HG03103 (cell line): ENCODE measurements at regions not wholly inside any gene's neighbourhood (a gene's known extent, or its start where the extent isn't known, plus 50 kb on each side); places are given as distances from the start of the nearest gene placed in this dataset.
"Not testable (repeated sequence)": the region's sequence is repeated elsewhere in the genome, so short reads cannot be mapped to it uniquely, and the experiment has no call there.

ENCODE experiments used
- ATAC-seq: cut with Tn5 transposase; IDR thresholded peaks from one replicate; pipeline ENCODE4 v1.9.1; 2021; ENCODE audit warnings: low read depth; ENCODE audit not compliant: unreplicated experiment

DNA sequence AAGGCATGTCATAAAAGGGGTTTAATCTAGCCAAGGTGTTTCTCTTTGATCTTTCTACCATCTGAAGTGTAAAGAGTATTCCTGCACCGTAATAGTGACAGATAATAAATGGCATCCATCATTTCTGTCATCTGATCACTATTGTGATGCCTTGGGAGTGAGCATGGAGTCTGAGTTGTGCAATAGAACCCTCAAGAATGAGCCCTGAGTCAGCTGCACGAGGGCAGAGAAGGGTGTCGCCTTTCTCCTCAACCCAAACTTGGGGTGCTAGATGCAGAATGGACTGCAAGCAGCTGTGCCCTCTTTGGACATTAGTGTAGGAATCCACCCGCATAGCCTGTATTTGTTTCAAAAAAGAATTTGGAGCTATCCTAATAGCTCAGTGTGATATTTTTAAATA is 115.2 kb downstream of the ZNF37A start:
- no peak for ATAC-seq

DNA sequence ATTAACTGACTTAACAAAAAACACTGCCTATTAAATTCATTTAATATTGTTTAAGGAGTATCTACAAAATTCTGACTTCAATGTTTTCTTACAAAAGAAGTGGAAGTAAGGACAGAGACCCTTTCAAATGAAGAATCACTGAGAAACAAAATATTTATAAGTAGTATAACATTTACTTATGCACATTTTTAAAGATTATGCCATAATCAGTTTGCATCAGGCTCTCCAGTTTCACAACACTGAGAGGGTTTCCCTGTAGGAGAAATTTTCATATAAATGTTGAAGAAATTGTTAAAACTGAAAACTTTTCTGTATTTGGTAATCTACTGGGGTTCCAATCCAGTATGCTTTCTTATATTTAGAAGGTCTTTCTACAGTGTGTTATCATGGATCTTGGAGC is 115.6 kb downstream of the ZNF37A start:
- ATAC-seq, result not testable (repeated sequence)

DNA sequence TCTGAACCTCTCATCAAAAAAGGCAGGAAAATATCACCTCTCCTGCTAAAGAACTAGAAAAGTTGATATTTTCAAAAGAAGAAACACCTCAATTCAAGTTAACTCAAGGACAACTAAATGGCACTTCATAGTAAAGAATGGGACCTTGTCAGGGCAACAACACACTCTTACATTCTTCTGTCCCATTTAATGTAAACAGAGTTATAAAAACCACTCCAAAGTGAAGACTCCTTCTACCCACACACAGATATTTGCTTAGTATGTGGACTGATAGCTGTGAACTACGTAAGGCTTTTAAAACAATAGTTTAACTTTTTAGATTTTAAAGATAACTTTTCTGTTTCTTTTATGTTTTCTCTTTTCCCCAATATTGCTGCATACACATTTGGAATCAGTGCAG is 118.3 kb downstream of the ZNF37A start:
- no peak for ATAC-seq

DNA sequence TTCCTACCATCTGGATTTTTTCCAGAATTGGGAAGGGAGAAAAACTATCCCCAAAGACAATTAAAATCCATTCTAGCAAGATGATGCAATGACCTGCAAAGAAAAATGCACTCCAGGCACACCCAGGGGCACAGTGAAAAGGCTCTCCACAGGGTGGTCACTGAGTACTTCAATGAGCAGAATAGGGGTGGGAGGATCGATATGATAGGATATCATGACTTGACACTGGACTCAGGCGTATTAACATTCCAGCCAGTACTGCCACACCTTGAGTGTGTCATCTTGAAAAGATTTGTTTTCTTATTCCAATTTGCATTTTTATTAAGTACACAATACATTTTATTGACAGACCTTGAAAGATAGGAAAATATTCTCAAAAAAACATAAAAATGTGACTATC is 132.2 kb downstream of the ZNF37A start:
- ATAC-seq, result no peak

DNA sequence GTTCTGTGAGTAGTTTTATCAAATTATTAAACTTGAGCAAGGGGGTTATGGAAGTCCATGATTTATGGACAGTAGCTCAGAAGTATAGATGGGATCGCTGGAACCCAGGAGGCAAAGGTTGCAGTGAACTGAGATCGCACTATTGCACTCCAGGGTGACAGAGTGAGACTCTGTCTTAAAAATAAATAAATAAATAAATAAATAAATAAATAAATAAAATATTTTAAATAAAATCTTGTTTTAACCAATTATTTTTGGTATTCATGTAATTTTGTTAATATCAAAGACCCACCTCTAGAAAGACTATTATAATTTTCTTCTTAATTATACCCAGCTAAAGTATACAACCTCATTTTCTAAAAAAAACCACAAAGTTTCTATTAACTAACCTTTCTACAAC is 134.3 kb downstream of the ZNF37A start:
- no peak for ATAC-seq

DNA sequence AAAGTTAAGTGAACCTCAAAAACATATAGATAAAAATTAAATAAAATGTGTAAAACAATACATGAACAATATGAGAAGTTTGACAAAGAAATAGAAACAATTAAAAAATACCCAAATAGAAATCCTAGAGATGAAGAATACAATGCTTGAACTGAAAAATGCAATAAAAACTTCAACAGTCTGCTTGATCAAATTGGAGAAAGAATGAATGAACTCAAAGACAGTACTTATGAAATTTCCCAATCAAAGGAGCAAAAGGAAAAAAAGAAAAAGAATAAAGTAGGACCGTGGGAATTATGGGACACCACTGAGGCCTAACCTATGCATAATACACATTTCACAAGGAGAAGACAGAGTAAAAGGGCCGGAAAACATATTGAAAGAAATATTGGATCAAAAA is 144.3 kb downstream of the ZNF37A start:
- ATAC-seq, result not testable (repeated sequence)

DNA sequence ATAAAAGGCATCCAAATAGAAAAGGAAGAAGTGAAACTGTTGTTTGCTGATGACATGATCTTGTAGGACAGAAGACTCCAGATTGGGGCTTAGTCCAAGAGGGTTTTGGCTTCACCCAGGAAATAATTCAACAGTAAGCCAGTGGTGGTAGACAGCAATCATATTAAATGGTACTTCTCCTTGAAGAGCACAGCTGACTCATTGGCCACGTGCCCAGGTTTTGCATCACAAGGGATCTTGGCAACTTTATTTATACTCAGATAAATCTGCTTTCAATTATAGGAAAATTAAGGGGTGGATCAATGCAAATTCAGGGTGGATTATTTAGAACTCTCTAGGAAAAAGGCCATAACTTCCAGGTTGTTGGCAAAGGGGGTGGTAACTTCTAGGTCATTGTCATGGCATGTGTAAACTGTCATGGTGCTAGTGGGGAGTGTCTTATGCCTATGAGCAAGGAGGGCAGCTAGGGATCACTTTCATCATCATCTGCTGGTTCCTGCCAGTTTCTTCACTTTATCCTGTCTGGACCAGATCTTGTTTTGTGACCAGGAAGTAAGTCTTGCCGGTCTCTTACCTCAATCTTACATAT is 148.0 kb downstream of the ZNF37A start:
- ATAC-seq, result not testable (repeated sequence)

DNA sequence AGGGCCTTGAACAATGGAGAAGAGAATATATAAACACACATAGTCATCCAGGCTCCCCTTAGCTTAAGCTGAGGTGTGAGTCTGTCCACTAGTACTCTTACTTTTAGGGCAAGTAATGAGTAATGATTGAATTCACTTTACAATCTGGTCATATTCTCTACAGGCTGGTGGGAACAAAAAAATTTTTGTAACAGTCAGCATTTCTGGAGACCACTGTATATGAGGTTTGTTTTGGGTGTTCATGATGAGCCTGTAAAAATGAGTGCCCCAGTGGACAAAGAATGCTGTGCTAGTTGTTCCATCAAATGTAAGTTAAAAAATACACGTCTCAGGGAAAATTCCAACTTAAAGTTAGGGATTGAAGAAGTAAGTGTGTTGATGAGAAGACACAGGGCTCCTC is 154.0 kb downstream of the ZNF37A start:
- not testable (repeated sequence) for ATAC-seq

DNA sequence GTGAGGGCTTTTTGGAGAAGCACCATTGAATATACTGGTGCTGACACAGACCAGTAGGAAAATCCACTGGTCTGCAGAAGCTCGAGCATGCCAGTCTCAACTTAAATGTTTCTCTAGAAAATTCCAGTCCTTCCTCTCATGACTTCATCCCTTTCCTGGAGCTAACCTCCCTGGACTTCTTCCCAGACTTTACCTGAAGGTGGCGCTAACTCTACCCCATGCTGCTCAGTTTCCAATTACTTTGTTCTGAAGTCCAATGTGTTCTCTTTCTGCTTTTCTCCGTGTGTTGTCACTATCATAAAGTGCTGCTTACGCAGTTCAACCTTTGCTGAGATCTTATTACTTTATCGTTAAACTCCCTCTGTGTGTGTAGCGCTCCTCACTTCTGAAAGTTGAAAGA is 158.4 kb downstream of the ZNF37A start:
- ATAC-seq, result not testable (repeated sequence)

DNA sequence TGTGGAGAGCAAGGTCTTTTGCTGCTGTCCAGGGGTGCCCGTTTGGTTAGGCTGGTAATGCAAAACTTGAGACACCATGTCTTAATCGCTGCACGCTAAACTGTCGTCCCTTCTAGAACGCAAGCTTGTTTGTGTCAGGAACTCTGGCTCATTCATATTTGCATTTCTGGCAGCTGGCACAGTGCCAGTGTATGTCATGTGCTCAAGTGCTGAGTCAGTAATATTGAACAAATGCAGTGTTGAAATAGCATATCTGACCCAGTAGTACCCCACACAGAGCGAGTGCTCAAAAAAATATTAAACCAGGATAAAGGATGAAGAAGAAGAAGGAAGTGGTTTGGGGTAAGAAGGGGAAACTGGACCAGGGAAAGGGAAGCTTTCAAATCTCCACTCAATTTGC is 173.4 kb downstream of the ZNF37A start:
- not testable (repeated sequence) for ATAC-seq

DNA sequence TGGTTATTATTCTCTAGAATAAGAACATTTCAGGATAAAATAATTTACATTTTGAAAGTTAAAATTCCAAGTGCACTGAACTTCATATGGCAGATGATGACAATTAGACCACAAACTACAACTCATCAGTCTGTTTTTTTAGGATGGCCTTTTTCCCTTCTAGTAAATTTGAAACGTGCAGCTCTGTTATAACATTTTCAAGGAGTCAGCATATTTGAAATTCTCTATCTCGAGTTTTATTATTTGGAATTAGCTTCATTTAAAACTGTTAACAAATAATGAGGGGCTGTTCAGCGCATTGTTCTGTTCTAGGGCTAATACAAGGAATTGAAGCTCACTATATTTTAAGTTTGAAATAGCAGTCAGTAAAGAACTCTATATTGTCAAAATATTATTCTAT is 176.9 kb downstream of the ZNF37A start:
- not testable (repeated sequence) for ATAC-seq

DNA sequence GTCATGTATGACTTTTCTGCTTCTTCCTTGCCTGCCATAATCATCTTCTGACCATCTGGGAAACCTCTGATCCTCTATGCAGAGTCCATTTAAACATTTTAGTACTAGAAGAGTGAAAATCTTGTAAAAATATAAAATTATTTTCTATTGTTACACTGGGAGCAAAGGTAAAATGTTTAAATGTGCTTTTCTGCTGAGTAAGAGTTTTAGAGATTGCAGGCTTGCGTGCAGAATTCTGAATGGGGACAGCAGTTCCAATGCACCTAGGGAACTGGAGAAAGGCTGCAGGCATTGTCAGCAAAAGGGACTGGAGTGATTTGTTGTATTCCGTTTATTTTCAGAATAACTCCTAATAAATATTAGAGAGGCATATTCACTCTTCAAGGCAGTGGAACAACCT is 180.7 kb downstream of the ZNF37A start:
- not testable (repeated sequence) for ATAC-seq

DNA sequence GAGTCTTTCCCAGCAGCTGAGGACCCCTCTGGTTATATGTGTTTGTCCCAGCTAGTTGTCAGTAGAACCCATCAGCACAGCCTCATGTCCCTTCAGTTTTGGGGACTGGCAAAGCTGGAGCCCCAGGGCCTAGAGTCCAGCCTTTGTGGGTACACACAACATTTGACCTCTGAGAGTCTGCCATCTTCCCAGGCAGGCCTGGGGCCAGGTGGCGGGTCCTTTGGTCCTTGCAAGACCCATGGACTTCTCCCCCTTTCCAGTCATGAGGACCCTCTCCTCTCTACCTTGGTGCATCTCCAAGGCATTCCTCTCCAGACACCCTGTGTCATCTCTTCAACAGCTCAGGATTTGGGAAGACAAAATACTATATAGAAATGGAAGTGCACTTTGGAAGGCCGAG is 198.4 kb downstream of the ZNF37A start:
- ATAC-seq, result not testable (repeated sequence)

DNA sequence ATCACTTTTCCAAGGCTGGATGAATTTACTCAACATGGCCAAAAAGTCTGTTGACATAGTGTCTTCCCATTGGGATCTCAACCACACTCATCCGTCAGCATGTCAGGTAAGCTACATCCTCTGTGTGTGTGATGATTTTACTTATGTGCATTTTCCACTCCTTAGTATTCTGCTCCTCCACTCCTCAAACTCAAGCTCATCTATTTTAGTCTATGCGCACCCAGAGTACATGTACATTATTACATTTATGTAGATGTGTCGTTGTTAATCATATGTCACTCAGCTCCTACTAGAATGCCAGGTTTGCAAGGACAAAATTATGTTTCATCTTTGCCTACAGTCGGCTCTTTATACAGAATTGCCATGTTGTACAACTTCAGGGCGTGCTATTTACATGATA is 216.0 kb downstream of the ZNF37A start:
- not testable (repeated sequence) for ATAC-seq

DNA sequence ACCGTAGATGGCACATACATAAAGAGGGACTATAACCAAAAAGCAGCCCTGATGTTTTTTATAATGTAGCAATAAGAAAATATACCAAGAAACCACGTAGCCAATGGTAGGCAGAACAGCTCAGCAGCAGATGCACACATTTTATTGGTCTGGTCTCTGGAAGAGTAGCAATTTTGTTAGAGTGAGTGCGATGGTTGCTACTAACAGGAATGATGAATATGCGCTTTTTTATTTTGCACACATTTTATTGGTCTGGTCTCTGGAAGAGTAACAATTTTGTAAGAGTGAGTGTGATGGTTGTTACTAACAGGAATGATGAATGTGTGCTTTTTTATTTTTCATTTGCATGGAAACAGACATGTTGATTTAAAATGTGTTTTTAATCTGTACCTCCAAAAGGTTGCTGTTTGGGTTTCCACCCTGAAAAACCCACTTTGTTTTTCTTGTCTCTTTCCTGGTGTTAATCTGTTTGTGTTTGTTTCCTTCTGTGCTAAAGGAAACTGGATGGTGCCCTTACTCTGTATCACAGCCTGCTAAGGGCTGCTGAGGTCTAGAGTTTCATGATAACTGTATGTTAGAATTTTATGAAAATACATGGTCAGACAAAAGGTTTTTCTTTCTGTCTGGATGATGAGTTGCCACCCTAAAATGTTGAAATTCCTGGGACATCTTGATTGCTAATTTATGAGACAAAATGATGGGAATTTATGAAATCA is 221.1 kb downstream of the ZNF37A start:
- not testable (repeated sequence) for ATAC-seq

DNA sequence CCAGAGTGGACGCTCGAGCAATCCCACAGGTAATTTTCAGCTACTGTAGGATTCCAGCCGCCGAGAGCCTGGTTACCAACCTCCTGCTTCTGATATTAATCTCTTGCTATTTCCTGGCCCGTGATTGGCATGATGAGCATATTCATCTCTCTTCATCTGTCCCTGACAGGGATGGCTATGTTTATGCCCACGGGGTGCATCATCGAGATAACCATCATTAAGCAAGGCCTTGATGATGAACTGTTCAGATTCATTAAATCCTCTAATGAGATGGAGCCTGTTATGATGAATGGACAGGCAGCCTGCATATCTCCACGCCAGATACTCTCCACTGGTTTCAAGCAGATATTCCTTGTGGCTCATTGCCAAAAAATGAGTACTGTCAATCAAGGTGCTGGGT is 227.3 kb downstream of the ZNF37A start:
- ATAC-seq, result not testable (repeated sequence)

DNA sequence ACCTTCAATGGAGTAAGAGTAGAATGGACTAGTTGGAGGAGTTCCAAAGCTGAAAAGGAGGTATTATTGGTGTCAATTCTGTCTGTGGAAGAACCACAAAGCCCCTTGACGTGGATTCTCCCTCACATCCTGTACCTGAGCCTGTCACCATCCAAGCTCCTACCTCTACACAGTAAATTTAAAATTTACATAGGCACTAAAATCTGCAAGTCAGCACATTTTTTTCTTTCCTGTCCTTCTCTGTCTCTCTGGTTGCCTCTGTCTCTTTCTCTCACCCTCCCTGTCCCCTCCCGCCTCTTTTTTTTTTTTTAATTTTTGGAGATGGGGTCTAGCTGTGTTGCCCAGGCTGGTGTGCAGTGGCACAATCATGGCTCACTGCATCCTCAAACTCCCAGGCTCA is 236.2 kb downstream of the ZNF37A start:
- ATAC-seq, result not testable (repeated sequence)

DNA sequence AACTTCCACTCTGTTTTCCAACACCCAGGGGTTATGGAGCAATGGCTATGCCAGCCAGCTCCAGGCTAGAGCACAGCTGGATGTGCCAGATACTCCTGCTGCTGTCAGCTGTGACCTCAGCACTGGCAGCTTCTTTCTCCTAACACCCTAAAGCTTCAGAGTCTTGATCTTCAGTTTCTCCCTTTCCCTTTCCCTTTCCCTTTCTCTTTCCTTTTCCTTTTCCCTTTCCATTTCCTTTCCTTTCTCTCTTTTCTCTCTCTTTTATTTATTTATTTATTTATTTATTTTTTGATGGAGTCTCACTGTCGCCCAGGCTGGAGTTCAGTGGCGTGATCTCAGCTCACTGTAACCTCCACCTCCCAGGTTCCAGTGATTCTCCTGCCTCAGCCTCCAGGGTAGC is 237.0 kb downstream of the ZNF37A start:
- ATAC-seq, result not testable (repeated sequence)

DNA sequence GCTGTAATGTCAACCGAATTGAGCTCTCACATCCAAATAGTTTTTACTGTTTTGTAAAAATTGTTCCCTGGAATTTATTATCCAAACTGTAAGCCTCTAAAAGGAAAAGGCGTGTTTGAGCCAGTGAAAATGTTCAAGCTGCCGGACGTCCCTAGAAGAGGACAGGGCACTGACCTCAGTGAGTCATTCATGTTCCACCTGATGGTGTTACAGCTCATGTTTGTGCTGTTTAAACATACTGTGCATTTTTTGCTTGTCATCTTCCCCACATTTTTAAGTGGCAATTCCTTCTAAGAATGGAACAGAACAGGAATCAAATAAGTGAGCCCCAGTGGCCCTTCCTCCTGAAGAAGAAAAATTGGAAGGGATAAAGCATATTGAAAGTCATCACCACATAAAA is 239.6 kb downstream of the ZNF37A start:
- not testable (repeated sequence) for ATAC-seq

DNA sequence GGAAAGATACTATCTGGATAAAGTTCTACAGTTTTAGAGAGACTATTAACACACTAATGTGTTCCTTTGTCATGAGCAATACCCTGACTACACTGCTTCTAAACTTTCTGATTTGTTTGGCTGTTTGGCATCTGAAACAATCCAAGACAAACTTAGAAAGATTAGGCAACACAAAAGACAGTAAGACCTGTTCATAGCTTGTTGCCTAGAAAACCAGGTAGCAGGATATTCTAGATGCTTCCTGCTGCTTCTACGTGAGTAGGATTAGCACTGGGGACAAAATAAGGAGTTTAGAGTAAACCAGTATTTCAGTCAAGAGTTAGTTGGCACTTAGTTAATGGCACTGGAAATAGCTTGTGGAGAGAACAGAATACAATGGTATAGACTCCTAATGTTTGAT is 256.5 kb downstream of the ZNF37A start:
- not testable (repeated sequence) for ATAC-seq

DNA sequence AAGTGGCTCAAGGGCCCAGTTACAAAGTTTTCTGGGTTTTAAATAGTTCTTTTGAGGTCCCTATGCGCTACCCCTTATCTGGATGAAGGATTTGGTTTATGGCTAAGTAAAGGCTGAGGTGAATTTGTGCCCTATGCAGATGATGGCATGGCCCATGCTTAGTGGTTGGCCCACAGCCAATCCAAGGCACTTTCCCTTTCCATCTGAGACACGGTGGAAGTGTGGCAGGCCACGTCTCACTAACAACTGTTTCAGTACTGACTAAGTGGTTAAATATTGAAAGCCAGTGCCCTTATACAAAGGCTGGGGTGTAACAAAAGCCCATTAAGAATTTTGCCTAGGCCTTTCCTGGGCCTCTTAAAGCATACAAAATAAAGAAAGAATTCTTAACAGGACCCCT is 260.3 kb downstream of the ZNF37A start:
- ATAC-seq, result not testable (repeated sequence)

DNA sequence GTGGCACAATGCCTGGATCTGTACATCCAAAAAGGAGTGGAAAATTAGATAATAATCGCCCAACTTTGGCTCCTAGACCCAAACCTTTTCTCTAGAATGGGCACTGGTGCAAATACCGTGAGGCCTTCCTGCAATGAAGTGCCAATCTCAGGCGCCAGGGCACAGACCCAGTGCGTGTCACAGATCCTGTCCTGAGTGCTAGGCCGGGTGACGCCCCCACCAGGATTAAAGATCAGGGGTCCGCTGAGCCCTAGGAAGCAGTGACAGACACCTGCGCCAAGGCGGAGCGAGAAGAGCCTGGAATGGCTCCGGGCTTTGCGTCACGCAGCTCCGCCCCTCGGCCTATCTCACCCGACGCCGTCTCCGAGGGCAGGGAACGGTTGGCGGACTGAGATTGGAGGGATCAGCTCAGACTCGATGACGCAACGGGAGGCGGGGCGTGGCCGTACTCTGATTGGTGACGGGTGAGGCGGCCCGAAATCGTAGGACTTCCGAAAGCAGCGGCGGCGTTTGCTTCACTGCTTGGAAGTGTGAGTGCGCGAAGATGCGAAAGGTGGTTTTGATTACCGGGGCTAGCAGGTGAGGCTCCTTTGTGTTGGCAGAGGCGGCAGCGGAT is 261.9 kb downstream of the ZNF37A start:
- ATAC-seq, result peak; percentile 99
